Osteocyte (in vitro differentiated cells): ENCODE measurements at regions not wholly inside any gene's neighbourhood (a gene's known extent, or its start where the extent isn't known, plus 50 kb on each side); places are given as distances from the start of the nearest gene placed in this dataset.

Experiments used
- DNase-seq: peaks from one replicate; pipeline ENCODE4 v3.0.0; 2021; ENCODE audit warnings: mixed read lengths; ENCODE audit not compliant: unreplicated experiment; ENCODE audit errors: extremely low spot score
- H3K27ac Mint-ChIP-seq: one replicate; pipeline ENCODE4 v1.8.0; 2021; ENCODE audit warnings: mild to moderate bottlenecking, mixed read lengths; ENCODE audit not compliant: unreplicated experiment
- H3K27me3 Mint-ChIP-seq: one replicate; pipeline ENCODE4 v1.8.0; 2021; ENCODE audit warnings: mixed read lengths; ENCODE audit not compliant: unreplicated experiment
- H3K36me3 Mint-ChIP-seq: one replicate; pipeline ENCODE4 v1.8.0; 2021; ENCODE audit warnings: mixed read lengths; ENCODE audit not compliant: unreplicated experiment
- H3K4me1 Mint-ChIP-seq: one replicate; pipeline ENCODE4 v1.8.0; 2021; ENCODE audit warnings: mixed read lengths; ENCODE audit not compliant: unreplicated experiment
- H3K4me3 Mint-ChIP-seq: one replicate; pipeline ENCODE4 v1.8.0; 2021; ENCODE audit warnings: mild to moderate bottlenecking, moderate library complexity, mixed read lengths; ENCODE audit not compliant: unreplicated experiment
- H3K9me3 Mint-ChIP-seq: one replicate; pipeline ENCODE4 v1.8.0; 2021; ENCODE audit warnings: mixed read lengths; ENCODE audit not compliant: unreplicated experiment
- TF ChIP-seq, protein P1 (sequence below): fragments of 200-600 bp; sonication (generic); IDR thresholded peaks from 2 replicates; pipeline ENCODE4 v1.5.0; 2021; ENCODE audit warnings: antibody characterized with exemption, mild to moderate bottlenecking, moderate library complexity

- Mint-ChIP-seq H3K27me3 (no peaks in the 10 kb centered on the region), H3K36me3 (no peaks in the 10 kb centered on the region), H3K27ac (no peak overlapping the region), H3K9me3 (peaks cover 8% of the 10 kb centered on the region), H3K4me1 (no peaks in the 10 kb centered on the region), H3K4me3 (no peak overlapping the region)
- TF ChIP-seq, protein P1, sequence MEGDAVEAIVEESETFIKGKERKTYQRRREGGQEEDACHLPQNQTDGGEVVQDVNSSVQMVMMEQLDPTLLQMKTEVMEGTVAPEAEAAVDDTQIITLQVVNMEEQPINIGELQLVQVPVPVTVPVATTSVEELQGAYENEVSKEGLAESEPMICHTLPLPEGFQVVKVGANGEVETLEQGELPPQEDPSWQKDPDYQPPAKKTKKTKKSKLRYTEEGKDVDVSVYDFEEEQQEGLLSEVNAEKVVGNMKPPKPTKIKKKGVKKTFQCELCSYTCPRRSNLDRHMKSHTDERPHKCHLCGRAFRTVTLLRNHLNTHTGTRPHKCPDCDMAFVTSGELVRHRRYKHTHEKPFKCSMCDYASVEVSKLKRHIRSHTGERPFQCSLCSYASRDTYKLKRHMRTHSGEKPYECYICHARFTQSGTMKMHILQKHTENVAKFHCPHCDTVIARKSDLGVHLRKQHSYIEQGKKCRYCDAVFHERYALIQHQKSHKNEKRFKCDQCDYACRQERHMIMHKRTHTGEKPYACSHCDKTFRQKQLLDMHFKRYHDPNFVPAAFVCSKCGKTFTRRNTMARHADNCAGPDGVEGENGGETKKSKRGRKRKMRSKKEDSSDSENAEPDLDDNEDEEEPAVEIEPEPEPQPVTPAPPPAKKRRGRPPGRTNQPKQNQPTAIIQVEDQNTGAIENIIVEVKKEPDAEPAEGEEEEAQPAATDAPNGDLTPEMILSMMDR: no peak
- no peak for DNase-seq
Measured at GRCh38 chr5:26690511-26690910, 347.9 kb downstream of the CDH9 start.

GRCh38 chr5:26681861-26682260 is 356.5 kb downstream of the CDH9 start:
- Mint-ChIP-seq H3K27me3 (no peaks in the 10 kb centered on the region), H3K4me3 (no peak overlapping the region), H3K9me3 (peaks cover 12% of the 10 kb centered on the region), H3K36me3 (no peaks in the 10 kb centered on the region), H3K4me1 (no peaks in the 10 kb centered on the region), H3K27ac (no peak overlapping the region)
- no peak for DNase-seq
- TF ChIP-seq, protein P1: no peak

DNA sequence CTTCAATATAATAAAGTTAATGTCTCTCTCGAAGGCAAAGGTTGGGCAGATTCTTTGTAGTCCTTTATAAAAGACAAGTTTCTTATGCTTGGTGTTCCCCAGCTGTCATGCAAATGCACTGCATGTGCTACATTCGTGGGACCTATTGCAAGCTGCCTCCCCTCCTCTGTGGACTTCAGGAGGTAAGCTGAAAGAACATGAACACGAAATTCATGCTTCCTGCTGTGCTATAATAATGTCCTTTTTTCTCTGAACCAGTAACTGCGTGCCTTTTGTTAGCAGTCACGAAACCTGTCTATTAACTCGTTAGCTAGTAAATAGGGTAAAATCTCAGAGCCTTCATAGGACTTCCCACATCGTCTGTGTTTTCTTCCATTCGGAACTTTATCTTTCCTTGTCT is 363.5 kb downstream of the CDH9 start:
- TF ChIP-seq, protein P1: no peak
- H3K27me3 Mint-ChIP-seq: no peaks in the 10 kb centered on the region
- no peaks in the 10 kb centered on the region for H3K36me3 Mint-ChIP-seq
- no peaks in the 10 kb centered on the region for H3K4me1 Mint-ChIP-seq
- H3K9me3 Mint-ChIP-seq: no peaks in the 10 kb centered on the region
- no peak for DNase-seq
- H3K27ac Mint-ChIP-seq: no peak overlapping the region
- H3K4me3 Mint-ChIP-seq: no peak overlapping the region

GRCh38 chr5:26669523-26669922 is 368.9 kb downstream of the CDH9 start:
- H3K9me3 Mint-ChIP-seq: no peaks in the 10 kb centered on the region
- no peaks in the 10 kb centered on the region for H3K4me1 Mint-ChIP-seq
- H3K36me3 Mint-ChIP-seq: no peaks in the 10 kb centered on the region
- no peak overlapping the region for H3K4me3 Mint-ChIP-seq
- no peak for DNase-seq
- H3K27me3 Mint-ChIP-seq: no peaks in the 10 kb centered on the region
- TF ChIP-seq, protein P1: no peak
- H3K27ac Mint-ChIP-seq: no peak overlapping the region

- Mint-ChIP-seq H3K9me3 (no peaks in the 10 kb centered on the region), H3K36me3 (no peaks in the 10 kb centered on the region), H3K27me3 (no peaks in the 10 kb centered on the region), H3K4me3 (no peak overlapping the region), H3K4me1 (no peaks in the 10 kb centered on the region), H3K27ac (no peak overlapping the region)
- no peak for DNase-seq
- TF ChIP-seq, protein P1: no peak
Measured at GRCh38 chr5:26669031-26669430, 369.4 kb downstream of the CDH9 start.
